ENCODE measurements at regions not wholly inside any gene's neighbourhood (a gene's known extent, or its start where the extent isn't known, plus 50 kb on each side); places are given as distances from the start of the nearest gene placed in this dataset.

DNA sequence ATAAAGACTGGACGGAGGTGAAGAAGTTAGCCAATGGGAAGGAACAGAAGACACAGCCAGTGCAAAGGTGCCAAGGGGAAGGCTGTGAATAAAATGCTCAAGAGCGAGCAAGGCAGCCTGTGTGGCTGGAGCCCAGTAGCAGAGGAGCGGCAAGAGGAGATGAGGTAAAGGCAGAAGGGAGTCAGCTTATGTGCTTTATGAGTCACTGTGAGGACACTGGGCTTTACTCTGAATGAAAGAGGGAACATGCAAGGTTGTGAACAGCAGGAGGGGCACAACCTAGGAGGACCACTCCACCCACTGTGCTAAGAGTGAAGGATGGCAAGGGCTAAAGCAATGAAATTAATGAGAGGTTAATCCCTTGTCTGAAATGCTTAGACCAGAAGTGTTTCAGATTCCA lies 129.0 kb upstream of the ODAD2 start:
- intact Hi-C loops (cut with micrococcal nuclease), result no loop called here
- no TSS peak for BruUV-seq (replicated peaks)
- no peaks in the 10 kb centered on the region for H3K4me1 ChIP-seq (replicated peaks in 1 of 2; ENCODE audit: control insufficient read depth in 2 of 2, insufficient read depth in 2 of 2, low read length in 2 of 2)
- H3K79me2 ChIP-seq (ENCODE audit: control insufficient read depth, insufficient read depth, low read length), result no peaks in the 10 kb centered on the region
- CTCF ChIA-PET (ENCODE audit: low intra/inter-chr PET ratio), result no interaction called here
- no peak overlapping the region for H2AFZ ChIP-seq (ENCODE audit: low read depth, low read length)
- ATAC-seq (no peak), DNase-seq (ENCODE audit: extremely low read depth in 1 of 4, low spot score in 3 of 4) (no peak), FAIRE-seq (no peak)
- H3K9ac ChIP-seq (ENCODE audit: insufficient read depth in 1 of 2, low read depth in 2 of 2, low read length in 2 of 2), result no peak overlapping the region
- H3K4me3 ChIP-seq, result no peak overlapping the region
- H4K20me1 ChIP-seq (replicated peaks; ENCODE audit: control insufficient read depth, insufficient read depth, low read length), result no peaks in the 10 kb centered on the region
- TF ChIP-seq, protein P1, sequence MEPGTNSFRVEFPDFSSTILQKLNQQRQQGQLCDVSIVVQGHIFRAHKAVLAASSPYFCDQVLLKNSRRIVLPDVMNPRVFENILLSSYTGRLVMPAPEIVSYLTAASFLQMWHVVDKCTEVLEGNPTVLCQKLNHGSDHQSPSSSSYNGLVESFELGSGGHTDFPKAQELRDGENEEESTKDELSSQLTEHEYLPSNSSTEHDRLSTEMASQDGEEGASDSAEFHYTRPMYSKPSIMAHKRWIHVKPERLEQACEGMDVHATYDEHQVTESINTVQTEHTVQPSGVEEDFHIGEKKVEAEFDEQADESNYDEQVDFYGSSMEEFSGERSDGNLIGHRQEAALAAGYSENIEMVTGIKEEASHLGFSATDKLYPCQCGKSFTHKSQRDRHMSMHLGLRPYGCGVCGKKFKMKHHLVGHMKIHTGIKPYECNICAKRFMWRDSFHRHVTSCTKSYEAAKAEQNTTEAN (CRISPR knock-in tag; IDR thresholded peaks at IDR 0.05), result no peak
- no peak for TF ChIP-seq CREBBP (IDR thresholded peaks at IDR 0.05; ENCODE audit: low read depth, low read length)
- TF ChIP-seq ZNF77 (CRISPR knock-in tag; IDR thresholded peaks at IDR 0.05), result no peak
- TF ChIP-seq ATF7 (IDR thresholded peaks at IDR 0.05), result no peak
- no peak for TF ChIP-seq KLF6 (CRISPR knock-in tag; IDR thresholded peaks at IDR 0.05; ENCODE audit: borderline replicate concordance)
- TF ChIP-seq ZBTB2 (IDR thresholded peaks at IDR 0.05), result no peak
- TF ChIP-seq MTF1 (CRISPR knock-in tag; IDR thresholded peaks at IDR 0.05; ENCODE audit: borderline replicate concordance), result no peak
- TF ChIP-seq ZBTB26 (CRISPR knock-in tag; IDR thresholded peaks at IDR 0.05), result no peak
- no peak for TF ChIP-seq SMAD4 (CRISPR knock-in tag; conservative IDR thresholded peaks at IDR 0.05)
- TF ChIP-seq SIN3B (IDR thresholded peaks at IDR 0.05; ENCODE audit: low read depth), result no peak
- TF ChIP-seq, protein P2, sequence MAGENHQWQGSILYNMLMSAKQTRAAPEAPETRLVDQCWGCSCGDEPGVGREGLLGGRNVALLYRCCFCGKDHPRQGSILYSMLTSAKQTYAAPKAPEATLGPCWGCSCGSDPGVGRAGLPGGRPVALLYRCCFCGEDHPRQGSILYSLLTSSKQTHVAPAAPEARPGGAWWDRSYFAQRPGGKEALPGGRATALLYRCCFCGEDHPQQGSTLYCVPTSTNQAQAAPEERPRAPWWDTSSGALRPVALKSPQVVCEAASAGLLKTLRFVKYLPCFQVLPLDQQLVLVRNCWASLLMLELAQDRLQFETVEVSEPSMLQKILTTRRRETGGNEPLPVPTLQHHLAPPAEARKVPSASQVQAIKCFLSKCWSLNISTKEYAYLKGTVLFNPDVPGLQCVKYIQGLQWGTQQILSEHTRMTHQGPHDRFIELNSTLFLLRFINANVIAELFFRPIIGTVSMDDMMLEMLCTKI (IDR thresholded peaks at IDR 0.05; ENCODE audit: partially characterized antibody), result no peak
- TF ChIP-seq MEF2A (IDR thresholded peaks at IDR 0.05; ENCODE audit: control insufficient read depth, low read depth, low read length), result no peak
- TF ChIP-seq ILK (tag; IDR thresholded peaks at IDR 0.05; ENCODE audit: borderline replicate concordance, low read depth), result no peak
- TF ChIP-seq ARID1B (IDR thresholded peaks at IDR 0.05), result no peak
- TF ChIP-seq GTF2E2 (tag; IDR thresholded peaks at IDR 0.05), result no peak
- TF ChIP-seq POLR3A (IDR thresholded peaks at IDR 0.05; ENCODE audit: borderline replicate concordance, extremely low read depth, insufficient read depth, insufficient read length), result no peak
- no peaks in the 10 kb centered on the region for H3K27me3 ChIP-seq (ENCODE audit: control insufficient read depth in 2 of 2, insufficient read depth in 2 of 2, low read length in 2 of 2)
- in situ Hi-C loops (cut with MboI), result no loop called here
- H3K4me2 ChIP-seq (ENCODE audit: insufficient read depth, low read length), result no peak overlapping the region
- H3K9me3 ChIP-seq (replicated peaks; ENCODE audit: control insufficient read depth, insufficient read depth, low read depth, low read length), result no peaks in the 10 kb centered on the region
- no peaks in the 10 kb centered on the region for H3K9me1 ChIP-seq (ENCODE audit: control insufficient read depth, insufficient read depth, low read length)
- no peaks in the 10 kb centered on the region for H3K36me3 ChIP-seq (ENCODE audit: control insufficient read depth, insufficient read depth, low read length)
- H3K27ac ChIP-seq (ENCODE audit: extremely low read depth, low read depth, low read length), result no peak overlapping the region
- POLR2A ChIA-PET, result no interaction called here
- 3% methylated on average over 3 of the region's 3 CpGs for WGBS (ENCODE audit: insufficient coverage, low coverage, missing lambda C conversion rate)
